GM21529 (cell line): ENCODE measurements at regions not wholly inside any gene's neighbourhood (a gene's known extent, or its start where the extent isn't known, plus 50 kb on each side); places are given as distances from the start of the nearest gene placed in this dataset.

ENCODE experiments used
- ATAC-seq: cut with Tn5 transposase; IDR thresholded peaks from one replicate; pipeline ENCODE4 v1.9.1; 2021; ENCODE audit not compliant: unreplicated experiment

GRCh38 chr12:84741692-84742091 lies 170.9 kb downstream of the SLC6A15 start:
- ATAC-seq = no peak

GRCh38 chr12:84741031-84741430 lies 171.6 kb downstream of the SLC6A15 start:
- no peak for ATAC-seq

- ATAC-seq = no peak
These were observed 172.0 kb downstream of the SLC6A15 start for GRCh38 chr12:84740602-84741001.

- no peak for ATAC-seq
These were observed 174.1 kb downstream of the SLC6A15 start for GRCh38 chr12:84738481-84738972.

GRCh38 chr12:84732828-84733340 lies 179.7 kb downstream of the SLC6A15 start:
- no peak for ATAC-seq

- no peak for ATAC-seq
These were observed 181.9 kb downstream of the SLC6A15 start for GRCh38 chr12:84730561-84731162.

- no peak for ATAC-seq
These were observed 184.6 kb downstream of the SLC6A15 start for GRCh38 chr12:84727961-84728360.

- ATAC-seq = no peak
These were observed 185.8 kb downstream of the SLC6A15 start for GRCh38 chr12:84726780-84727179.

- no peak for ATAC-seq
These were observed 188.6 kb downstream of the SLC6A15 start for GRCh38 chr12:84723988-84724387.

- ATAC-seq = no peak
These were observed 192.6 kb downstream of the SLC6A15 start for GRCh38 chr12:84719997-84720396.

GRCh38 chr12:84718906-84719305 lies 193.7 kb downstream of the SLC6A15 start:
- ATAC-seq = no peak

GRCh38 chr12:84712747-84713146 lies 199.9 kb downstream of the SLC6A15 start:
- no peak for ATAC-seq

- no peak for ATAC-seq
These were observed 206.2 kb downstream of the SLC6A15 start for GRCh38 chr12:84706374-84706773.

- ATAC-seq = no peak
These were observed 207.7 kb downstream of the SLC6A15 start for GRCh38 chr12:84704856-84705255.

GRCh38 chr12:84702001-84702400 lies 210.6 kb downstream of the SLC6A15 start:
- no peak for ATAC-seq

GRCh38 chr12:84701041-84701440 lies 211.6 kb downstream of the SLC6A15 start:
- ATAC-seq = no peak

- ATAC-seq = no peak
These were observed 213.8 kb downstream of the SLC6A15 start for GRCh38 chr12:84698576-84699333.

GRCh38 chr12:84696908-84697540 lies 215.6 kb downstream of the SLC6A15 start:
- ATAC-seq = no peak

- no peak for ATAC-seq
These were observed 216.3 kb downstream of the SLC6A15 start for GRCh38 chr12:84696281-84696680.

- no peak for ATAC-seq
These were observed 218.5 kb downstream of the SLC6A15 start for GRCh38 chr12:84694116-84694515.

GRCh38 chr12:84692071-84692470 lies 220.5 kb downstream of the SLC6A15 start:
- no peak for ATAC-seq

GRCh38 chr12:84691266-84691665 lies 221.3 kb downstream of the SLC6A15 start:
- no peak for ATAC-seq
